Prostate gland (tissue), 2 donors: ENCODE measurements at regions not wholly inside any gene's neighbourhood (a gene's known extent, or its start where the extent isn't known, plus 50 kb on each side); places are given as distances from the start of the nearest gene placed in this dataset.

ENCODE experiments used
- POLR2AphosphoS5 ChIP-seq: sonication (generic); formaldehyde crosslinking; IDR thresholded peaks from one replicate; pipeline ENCODE4 v1.6.1; 2017; ENCODE audit warnings: antibody characterized with exemption
- TF ChIP-seq, protein P1 (sequence below), 4 experiments: fragments of 200-600 bp in 2 of 4; fragments of 450-650 bp in 2 of 4; sonication (generic) in 2 of 4; IDR thresholded peaks; 1 replicate in 3 of 4; 2 replicates in 1 of 4; pipeline ENCODE4 v1.5.1; 2016 to 2019; ENCODE audit warnings: antibody characterized with exemption in 4 of 4, mild to moderate bottlenecking in 2 of 4, moderate library complexity in 2 of 4

- TF ChIP-seq, protein P1, sequence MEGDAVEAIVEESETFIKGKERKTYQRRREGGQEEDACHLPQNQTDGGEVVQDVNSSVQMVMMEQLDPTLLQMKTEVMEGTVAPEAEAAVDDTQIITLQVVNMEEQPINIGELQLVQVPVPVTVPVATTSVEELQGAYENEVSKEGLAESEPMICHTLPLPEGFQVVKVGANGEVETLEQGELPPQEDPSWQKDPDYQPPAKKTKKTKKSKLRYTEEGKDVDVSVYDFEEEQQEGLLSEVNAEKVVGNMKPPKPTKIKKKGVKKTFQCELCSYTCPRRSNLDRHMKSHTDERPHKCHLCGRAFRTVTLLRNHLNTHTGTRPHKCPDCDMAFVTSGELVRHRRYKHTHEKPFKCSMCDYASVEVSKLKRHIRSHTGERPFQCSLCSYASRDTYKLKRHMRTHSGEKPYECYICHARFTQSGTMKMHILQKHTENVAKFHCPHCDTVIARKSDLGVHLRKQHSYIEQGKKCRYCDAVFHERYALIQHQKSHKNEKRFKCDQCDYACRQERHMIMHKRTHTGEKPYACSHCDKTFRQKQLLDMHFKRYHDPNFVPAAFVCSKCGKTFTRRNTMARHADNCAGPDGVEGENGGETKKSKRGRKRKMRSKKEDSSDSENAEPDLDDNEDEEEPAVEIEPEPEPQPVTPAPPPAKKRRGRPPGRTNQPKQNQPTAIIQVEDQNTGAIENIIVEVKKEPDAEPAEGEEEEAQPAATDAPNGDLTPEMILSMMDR (IDR thresholded peaks at IDR 0.05): no peak
- TF ChIP-seq POLR2AphosphoS5: no peak
These were observed 354.2 kb upstream of the PIK3C3 start for GRCh38 chr18:41600693-41601391.
